ENCODE measurements at regions not wholly inside any gene's neighbourhood (a gene's known extent, or its start where the extent isn't known, plus 50 kb on each side); places are given as distances from the start of the nearest gene placed in this dataset.
"Not testable (repeated sequence)": the region's sequence is repeated elsewhere in the genome, so short reads cannot be mapped to it uniquely, and the experiment has no call there.

DNA sequence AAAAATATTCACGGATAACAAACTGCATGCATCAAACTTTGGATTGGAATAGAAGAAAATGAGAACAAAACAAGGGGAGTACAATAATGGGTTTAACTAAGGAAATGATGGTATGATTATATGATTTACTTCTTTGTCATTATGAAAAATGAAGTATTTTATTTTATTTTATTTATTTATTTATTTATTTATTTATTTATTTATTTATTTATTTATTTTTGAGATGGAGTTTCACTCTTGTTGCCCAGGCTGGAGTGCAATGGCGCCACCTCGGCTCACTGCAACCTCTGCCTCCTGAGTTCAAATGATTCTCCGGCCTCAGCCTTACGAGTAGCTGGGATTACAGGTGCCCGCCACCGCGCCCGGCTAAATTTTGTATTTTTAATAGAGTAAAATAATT, 234.1 kb upstream of the SEMA3C start:
- TF ChIP-seq, protein P1, sequence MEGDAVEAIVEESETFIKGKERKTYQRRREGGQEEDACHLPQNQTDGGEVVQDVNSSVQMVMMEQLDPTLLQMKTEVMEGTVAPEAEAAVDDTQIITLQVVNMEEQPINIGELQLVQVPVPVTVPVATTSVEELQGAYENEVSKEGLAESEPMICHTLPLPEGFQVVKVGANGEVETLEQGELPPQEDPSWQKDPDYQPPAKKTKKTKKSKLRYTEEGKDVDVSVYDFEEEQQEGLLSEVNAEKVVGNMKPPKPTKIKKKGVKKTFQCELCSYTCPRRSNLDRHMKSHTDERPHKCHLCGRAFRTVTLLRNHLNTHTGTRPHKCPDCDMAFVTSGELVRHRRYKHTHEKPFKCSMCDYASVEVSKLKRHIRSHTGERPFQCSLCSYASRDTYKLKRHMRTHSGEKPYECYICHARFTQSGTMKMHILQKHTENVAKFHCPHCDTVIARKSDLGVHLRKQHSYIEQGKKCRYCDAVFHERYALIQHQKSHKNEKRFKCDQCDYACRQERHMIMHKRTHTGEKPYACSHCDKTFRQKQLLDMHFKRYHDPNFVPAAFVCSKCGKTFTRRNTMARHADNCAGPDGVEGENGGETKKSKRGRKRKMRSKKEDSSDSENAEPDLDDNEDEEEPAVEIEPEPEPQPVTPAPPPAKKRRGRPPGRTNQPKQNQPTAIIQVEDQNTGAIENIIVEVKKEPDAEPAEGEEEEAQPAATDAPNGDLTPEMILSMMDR (IDR thresholded peaks at IDR 0.05; ENCODE audit: low read depth, low read length), result not testable (repeated sequence)
- TF ChIP-seq POLR2A (IDR thresholded peaks at IDR 0.05; ENCODE audit: extremely low read depth, insufficient read length); MYC (IDR thresholded peaks at IDR 0.05; ENCODE audit: low read depth, low read length): not testable (repeated sequence)
- TF ChIP-seq, protein P2, sequence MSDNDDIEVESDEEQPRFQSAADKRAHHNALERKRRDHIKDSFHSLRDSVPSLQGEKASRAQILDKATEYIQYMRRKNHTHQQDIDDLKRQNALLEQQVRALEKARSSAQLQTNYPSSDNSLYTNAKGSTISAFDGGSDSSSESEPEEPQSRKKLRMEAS (IDR thresholded peaks at IDR 0.05; ENCODE audit: low read depth, low read length), result not testable (repeated sequence)
